K562 (cell line): ENCODE measurements at regions not wholly inside any gene's neighbourhood (a gene's known extent, or its start where the extent isn't known, plus 50 kb on each side); places are given as distances from the start of the nearest gene placed in this dataset.

Experiments
- ATAC-seq: fragments of 200-7000 bp; cut with Tn5 transposase; 3 replicates; pipeline ENCODE4 v1.9.1; 2020; ENCODE audit warnings: moderate library complexity
- BruUV-seq: library from RNA; stranded (reverse); fragments of 400-500 nt; replicated peaks from 2 replicates; lab custom pipeline; 2021; lab: Mats Ljungman, UMichigan
- CTCF ChIA-PET: fragments of 300-600 bp; formaldehyde crosslinking; extraction: SDS; loops from one replicate; lab custom pipeline; 2021; ENCODE audit warnings: low intra/inter-chr PET ratio; lab: Yijun Ruan, JAX
- POLR2A ChIA-PET: fragments of 300-600, 350-650 bp; sonication (Branson Sonifier 250); formaldehyde crosslinking; extraction: SDS; loops from one replicate; lab custom pipeline; 2021; ENCODE audit warnings: antibody characterized with exemption, inconsistent platforms; lab: Yijun Ruan, JAX
- DNase-seq, 4 experiments: peaks; one replicate each; pipeline versions ENCODE4 v3.0.0 to v3.0.0-alpha.2; 2011 to 2018; ENCODE audit warnings: low spot score in 3 of 4, mixed read lengths in 3 of 4; ENCODE audit errors: extremely low read depth in 1 of 4
- FAIRE-seq: peaks from 2 replicates; lab custom pipeline; 2011; peaks lifted over from hg19 to GRCh38; lab: Jason Lieb, UNC
- H2AFZ ChIP-seq: 2 replicates; pipeline ENCODE4 v1.6.0; 2011; ENCODE audit warnings: low read depth, low read length, control low read depth, inconsistent platforms
- H3K27ac ChIP-seq: fragments of 200-600 bp; 3 replicates; pipeline ENCODE4 v1.8.0; 2011; ENCODE audit warnings: low read depth, mild to moderate bottlenecking, control low read depth, inconsistent platforms, low read length, moderate library complexity, mixed read lengths; ENCODE audit errors: extremely low read depth
- H3K27me3 ChIP-seq, 2 experiments: fragments of 300-600 bp in 1 of 2; 2 replicates in 1 of 2; 3 replicates in 1 of 2; pipeline versions ENCODE4 v1.6.0 to v1.8.0; 2011; ENCODE audit warnings: inconsistent platforms in 2 of 2, low read length in 2 of 2, mild to moderate bottlenecking in 1 of 2, mixed read lengths in 1 of 2, moderate library complexity in 1 of 2; ENCODE audit not compliant: control insufficient read depth in 2 of 2, insufficient read depth in 2 of 2
- H3K36me3 ChIP-seq: fragments of 300-600 bp; 3 replicates; pipeline ENCODE4 v1.8.0; 2011; ENCODE audit warnings: mild to moderate bottlenecking, low read length, inconsistent platforms; ENCODE audit not compliant: control insufficient read depth, insufficient read depth
- H3K4me1 ChIP-seq, 2 experiments: fragments of 200-600 bp in 1 of 2; replicated peaks in 1 of 2; 2 replicates in 1 of 2; 3 replicates in 1 of 2; pipeline versions ENCODE4 v1.5.1 to v1.8.0; 2011; ENCODE audit warnings: inconsistent platforms in 2 of 2, low read length in 2 of 2, mild to moderate bottlenecking in 1 of 2, mixed read lengths in 1 of 2, moderate library complexity in 1 of 2; ENCODE audit not compliant: control insufficient read depth in 2 of 2, insufficient read depth in 2 of 2
- H3K4me2 ChIP-seq: 2 replicates; pipeline ENCODE4 v1.6.1; 2011; ENCODE audit warnings: low read length, control low read depth, inconsistent platforms, mixed read lengths; ENCODE audit not compliant: insufficient read depth
- H3K4me3 ChIP-seq: fragments of 200-600 bp; sonication (generic), shearing (Covaris generic); 2 replicates; pipeline ENCODE4 v1.5.1; 2016; ENCODE audit warnings: control low read depth, inconsistent platforms
- H3K79me2 ChIP-seq: fragments of 200-600 bp; 3 replicates; pipeline ENCODE4 v1.8.0; 2011; ENCODE audit warnings: low read length, inconsistent platforms; ENCODE audit not compliant: control insufficient read depth, insufficient read depth
- H3K9ac ChIP-seq, 2 experiments: 2 replicates each; pipeline versions ENCODE4 v1.6.0 to v1.6.1; 2011; ENCODE audit warnings: low read depth in 2 of 2, low read length in 2 of 2, control low read depth in 1 of 2, inconsistent platforms in 1 of 2, mild to moderate bottlenecking in 1 of 2, mixed read lengths in 1 of 2; ENCODE audit not compliant: insufficient read depth in 1 of 2
- H3K9me1 ChIP-seq: one replicate; pipeline ENCODE4 v1.6.0; 2011; ENCODE audit warnings: inconsistent platforms, mild to moderate bottlenecking, low read length, moderate library complexity; ENCODE audit not compliant: control insufficient read depth, insufficient read depth
- H3K9me3 ChIP-seq: replicated peaks from 2 replicates; pipeline ENCODE4 v1.5.1; 2011; ENCODE audit warnings: low read depth, low read length, inconsistent platforms; ENCODE audit not compliant: control insufficient read depth, insufficient read depth
- H4K20me1 ChIP-seq: replicated peaks from 2 replicates; pipeline ENCODE4 v1.6.1; 2011; ENCODE audit warnings: low read length, inconsistent platforms, mixed read lengths; ENCODE audit not compliant: control insufficient read depth, insufficient read depth
- CHD1 ChIP-seq: fragments of 200-600 bp; sonication (generic); IDR thresholded peaks from one replicate; pipeline ENCODE4 v1.6.1; 2012; ENCODE audit warnings: mild to moderate bottlenecking, moderate library complexity, low read length, inconsistent platforms
- CHD4 ChIP-seq: fragments of 200-600 bp; sonication (generic); IDR thresholded peaks from 3 replicates; pipeline ENCODE4 v1.6.1; 2012; ENCODE audit warnings: low read depth, mild to moderate bottlenecking, mixed read lengths, low read length, inconsistent platforms; ENCODE audit not compliant: insufficient read depth, insufficient replicate concordance, poor library complexity, severe bottlenecking
- FOXJ3 ChIP-seq: sonication (generic); formaldehyde crosslinking; IDR thresholded peaks from 2 replicates; pipeline ENCODE4 v1.4.0; 2020; ENCODE audit warnings: mild to moderate bottlenecking, missing genetic modification reagents
- JUND ChIP-seq, 2 experiments: IDR thresholded peaks; 2 replicates in 1 of 2; 3 replicates in 1 of 2; pipeline ENCODE4 v1.6.1; 2011; ENCODE audit warnings: borderline replicate concordance in 2 of 2, low read depth in 2 of 2, low read length in 2 of 2, improper control_type of control experiment in 1 of 2, missing biosample characterization in 1 of 2, missing genetic modification characterization in 1 of 2, missing genetic modification reagents in 1 of 2
- KLF13 ChIP-seq: fragments of 450-650 bp; IDR thresholded peaks from 2 replicates; pipeline ENCODE4 v1.6.1; 2016; ENCODE audit warnings: missing genetic modification characterization, low read depth, mild to moderate bottlenecking, missing compliant biosample characterization, moderate library complexity, borderline replicate concordance
- MXD1 ChIP-seq: fragments of 250-450 bp; sonication (Bioruptor Pico); IDR thresholded peaks from 2 replicates; pipeline ENCODE4 v1.8.0; 2021; ENCODE audit warnings: borderline replicate concordance, mild to moderate bottlenecking, moderate library complexity; ENCODE audit not compliant: poor library complexity, severe bottlenecking
- NFE2L1 ChIP-seq: fragments of 450-650 bp; IDR thresholded peaks from 2 replicates; pipeline ENCODE4 v1.6.1; 2016; ENCODE audit warnings: missing genetic modification characterization, low read depth, mild to moderate bottlenecking, missing compliant biosample characterization, moderate library complexity, borderline replicate concordance
- NFYB ChIP-seq: IDR thresholded peaks from 2 replicates; pipeline ENCODE4 v1.6.1; 2011; ENCODE audit warnings: mild to moderate bottlenecking, moderate library complexity; ENCODE audit not compliant: insufficient read length; ENCODE audit errors: extremely low read depth
- RBBP5 ChIP-seq: fragments of 200-600 bp; sonication (generic); IDR thresholded peaks from 2 replicates; pipeline ENCODE4 v1.6.1; 2012; ENCODE audit warnings: borderline replicate concordance, mild to moderate bottlenecking, low read length, control low read depth, inconsistent platforms; ENCODE audit not compliant: insufficient read depth, poor library complexity, severe bottlenecking
- ZNF717 ChIP-seq: fragments of 250-450 bp; sonication (Bioruptor Pico); IDR thresholded peaks from 2 replicates; pipeline ENCODE4 v1.5.0; 2021
- ZZZ3 ChIP-seq: fragments of 450-650 bp; IDR thresholded peaks from 2 replicates; pipeline ENCODE4 v1.6.1; 2016; ENCODE audit warnings: antibody characterized with exemption, mild to moderate bottlenecking, moderate library complexity
- WGBS: fragments of 100-300 bp; shearing (Covaris generic); methylation state at CpG from one replicate; pipeline ENCODE4 v1.1.6; 2016; ENCODE audit warnings: low coverage, mixed read lengths; ENCODE audit not compliant: insufficient coverage; ENCODE audit errors: missing lambda C conversion rate; 5-methylcytosine and 5-hydroxymethylcytosine counted together
- in situ Hi-C: fragments of 300-500 bp; cut with MboI; formaldehyde crosslinking; loops from 4 replicates; pipeline ENCODE4 v1.15.0; 2018; ENCODE audit warnings: inconsistent platforms, mixed read lengths
- intact Hi-C: fragments of 100-400 bp; cut with micrococcal nuclease; formaldehyde crosslinking; loops from 2 replicates; pipeline ENCODE4 v1.14.2; 2022

GRCh38 chr10:88086187-88086960 lies 222.9 kb downstream of the PTEN start:
- Histone ChIP-seq H3K4me3 (no peak overlapping the region), H3K4me1 (no peaks in the 10 kb centered on the region), H3K79me2 (no peaks in the 10 kb centered on the region), H4K20me1 (no peaks in the 10 kb centered on the region), H3K4me2 (no peak overlapping the region), H3K9me3 (no peaks in the 10 kb centered on the region), H3K27me3 (no peaks in the 10 kb centered on the region), H3K9ac (no peak overlapping the region), H3K36me3 (no peaks in the 10 kb centered on the region), H3K9me1 (no peaks in the 10 kb centered on the region), H2AFZ (no peak overlapping the region), H3K27ac (no peak overlapping the region)
- BruUV-seq: no TSS peak
- no peak for ATAC-seq
- DNase-seq: no peak
- CTCF ChIA-PET: no interaction called here
- in situ Hi-C loops (loop anchor here (25.0 kb wide), 1 partner anchor 224 kb away; the partner anchor contains the start of genes KLLN and PTEN), intact Hi-C loops (no loop called here)
- POLR2A ChIA-PET: no interaction called here
- no peak for TF ChIP-seq FOXJ3 (CRISPR knock-in tag)
- no peak for TF ChIP-seq NFE2L1 (tag)
- no peak for TF ChIP-seq ZZZ3
- no peak for TF ChIP-seq CHD4
- TF ChIP-seq MXD1 (CRISPR knock-in tag): no peak
- TF ChIP-seq CHD1: no peak
- no peak for TF ChIP-seq NFYB
- TF ChIP-seq JUND (IDR thresholded peaks at IDR 0.05; ENCODE audit: borderline replicate concordance, low read depth, low read length): no peak
- no peak for TF ChIP-seq JUND (tag; IDR thresholded peaks at IDR 0.05; ENCODE audit: borderline replicate concordance, low read depth, low read length)
- no peak for TF ChIP-seq ZNF717 (CRISPR knock-in tag)
- no peak for TF ChIP-seq RBBP5
- TF ChIP-seq KLF13: no peak
- TF ChIP-seq, all 486 proteins: peak for 0
- no peak for FAIRE-seq
- WGBS: 6% methylated on average over 9 of the region's 9 CpGs
